ENCODE measurements at regions not wholly inside any gene's neighbourhood (a gene's known extent, or its start where the extent isn't known, plus 50 kb on each side); places are given as distances from the start of the nearest gene placed in this dataset.

DNA sequence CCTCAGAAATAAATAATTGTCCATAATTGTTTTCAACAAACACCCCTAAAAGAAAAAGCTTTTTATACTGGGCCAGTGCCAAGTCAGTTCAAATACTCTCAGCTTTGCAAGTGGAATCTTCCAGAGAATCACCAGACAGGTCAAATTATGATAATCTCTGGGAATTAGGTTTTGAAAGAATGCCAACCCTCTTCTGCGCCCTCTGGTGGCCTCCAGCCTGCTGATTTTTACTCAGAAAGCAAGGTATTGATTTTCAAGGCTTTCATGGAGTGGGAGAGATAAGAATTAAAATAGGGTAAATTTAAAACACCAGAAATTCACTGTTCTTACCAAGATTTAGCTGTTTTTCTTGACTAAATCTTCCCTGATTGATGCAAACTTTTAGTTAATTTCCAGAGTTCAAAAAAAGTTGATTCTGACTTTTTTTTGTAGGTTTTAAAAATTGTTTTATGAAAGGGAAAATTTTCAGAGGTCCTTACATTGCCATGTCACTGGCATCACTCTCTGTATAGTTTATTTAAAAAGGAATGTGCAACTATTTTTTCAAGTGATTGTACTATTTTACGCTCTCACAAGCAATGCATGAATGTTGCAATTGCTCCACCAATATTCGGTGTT lies 282.9 kb upstream of the TNP1 start:
- peaks cover 3% of the 10 kb centered on the region for H3K36me3 Mint-ChIP-seq (ENCODE audit: low read depth, unreplicated experiment)
- H3K4me1 Mint-ChIP-seq (ENCODE audit: unreplicated experiment): no peaks in the 10 kb centered on the region
- TF ChIP-seq, protein P1, sequence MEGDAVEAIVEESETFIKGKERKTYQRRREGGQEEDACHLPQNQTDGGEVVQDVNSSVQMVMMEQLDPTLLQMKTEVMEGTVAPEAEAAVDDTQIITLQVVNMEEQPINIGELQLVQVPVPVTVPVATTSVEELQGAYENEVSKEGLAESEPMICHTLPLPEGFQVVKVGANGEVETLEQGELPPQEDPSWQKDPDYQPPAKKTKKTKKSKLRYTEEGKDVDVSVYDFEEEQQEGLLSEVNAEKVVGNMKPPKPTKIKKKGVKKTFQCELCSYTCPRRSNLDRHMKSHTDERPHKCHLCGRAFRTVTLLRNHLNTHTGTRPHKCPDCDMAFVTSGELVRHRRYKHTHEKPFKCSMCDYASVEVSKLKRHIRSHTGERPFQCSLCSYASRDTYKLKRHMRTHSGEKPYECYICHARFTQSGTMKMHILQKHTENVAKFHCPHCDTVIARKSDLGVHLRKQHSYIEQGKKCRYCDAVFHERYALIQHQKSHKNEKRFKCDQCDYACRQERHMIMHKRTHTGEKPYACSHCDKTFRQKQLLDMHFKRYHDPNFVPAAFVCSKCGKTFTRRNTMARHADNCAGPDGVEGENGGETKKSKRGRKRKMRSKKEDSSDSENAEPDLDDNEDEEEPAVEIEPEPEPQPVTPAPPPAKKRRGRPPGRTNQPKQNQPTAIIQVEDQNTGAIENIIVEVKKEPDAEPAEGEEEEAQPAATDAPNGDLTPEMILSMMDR (IDR thresholded peaks at IDR 0.05; ENCODE audit: unreplicated experiment): peak; percentile 70
- DNase-seq (ENCODE audit: low spot score): peak; percentile 53
- H3K9me3 Mint-ChIP-seq (ENCODE audit: unreplicated experiment): peaks cover 4% of the 10 kb centered on the region
- H3K27ac Mint-ChIP-seq (ENCODE audit: unreplicated experiment): no peak overlapping the region
- no peak overlapping the region for H3K4me3 Mint-ChIP-seq (ENCODE audit: unreplicated experiment)
- H3K27me3 Mint-ChIP-seq (ENCODE audit: unreplicated experiment): no peaks in the 10 kb centered on the region

DNA sequence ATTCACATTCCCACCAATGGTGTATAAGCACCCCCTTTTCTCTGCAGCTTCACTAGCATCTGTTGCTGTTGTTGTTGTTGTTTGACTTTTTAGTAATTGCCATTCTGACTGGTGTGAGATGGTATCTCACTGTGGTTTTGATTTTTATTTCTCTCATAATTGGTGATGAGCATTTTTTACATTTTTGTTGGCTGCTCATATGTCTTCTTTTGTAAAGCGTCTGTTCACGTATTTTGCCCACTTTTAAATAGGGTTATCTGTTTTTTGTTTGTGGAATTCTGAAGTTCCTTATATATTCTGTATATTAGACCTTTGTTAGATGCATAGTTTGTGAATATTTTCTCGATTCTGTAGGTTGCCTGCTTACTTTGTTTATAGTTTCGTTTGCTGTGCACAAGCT lies 278.4 kb upstream of the TNP1 start:
- Mint-ChIP-seq H3K4me1 (ENCODE audit: unreplicated experiment) (no peaks in the 10 kb centered on the region), H3K9me3 (ENCODE audit: unreplicated experiment) (peaks cover 4% of the 10 kb centered on the region), H3K27ac (ENCODE audit: unreplicated experiment) (no peak overlapping the region), H3K4me3 (ENCODE audit: unreplicated experiment) (no peak overlapping the region), H3K36me3 (ENCODE audit: low read depth, unreplicated experiment) (peaks cover 3% of the 10 kb centered on the region), H3K27me3 (ENCODE audit: unreplicated experiment) (no peaks in the 10 kb centered on the region)
- TF ChIP-seq, protein P1 (IDR thresholded peaks at IDR 0.05; ENCODE audit: unreplicated experiment): no peak
- no peak for DNase-seq (ENCODE audit: low spot score)

DNA sequence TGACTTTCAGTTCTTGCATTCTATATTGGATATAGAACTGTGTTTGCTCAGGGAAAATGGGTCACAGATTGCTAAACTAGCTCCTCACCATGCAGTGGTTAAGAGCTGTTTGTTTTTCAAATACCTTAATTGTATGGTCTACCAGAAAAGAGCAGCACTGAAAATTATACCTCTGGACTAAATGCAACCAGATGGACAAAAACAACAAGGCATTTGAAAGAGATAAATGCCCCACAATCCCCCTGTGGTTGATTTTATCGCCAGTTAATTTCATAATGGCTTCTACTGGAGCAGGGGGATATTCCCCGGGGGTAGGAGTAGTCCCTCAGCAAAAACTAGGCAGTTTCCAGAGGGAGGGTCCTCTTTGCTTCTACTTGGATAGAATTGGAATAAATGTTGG lies 267.9 kb upstream of the TNP1 start:
- H3K27ac Mint-ChIP-seq (ENCODE audit: unreplicated experiment): no peak overlapping the region
- peaks cover 2% of the 10 kb centered on the region for H3K27me3 Mint-ChIP-seq (ENCODE audit: unreplicated experiment)
- TF ChIP-seq, protein P1 (IDR thresholded peaks at IDR 0.05; ENCODE audit: unreplicated experiment): no peak
- no peaks in the 10 kb centered on the region for H3K9me3 Mint-ChIP-seq (ENCODE audit: unreplicated experiment)
- no peak for DNase-seq (ENCODE audit: low spot score)
- peaks cover 14% of the 10 kb centered on the region for H3K4me1 Mint-ChIP-seq (ENCODE audit: unreplicated experiment)
- no peak overlapping the region for H3K4me3 Mint-ChIP-seq (ENCODE audit: unreplicated experiment)
- H3K36me3 Mint-ChIP-seq (ENCODE audit: low read depth, unreplicated experiment): no peaks in the 10 kb centered on the region

DNA sequence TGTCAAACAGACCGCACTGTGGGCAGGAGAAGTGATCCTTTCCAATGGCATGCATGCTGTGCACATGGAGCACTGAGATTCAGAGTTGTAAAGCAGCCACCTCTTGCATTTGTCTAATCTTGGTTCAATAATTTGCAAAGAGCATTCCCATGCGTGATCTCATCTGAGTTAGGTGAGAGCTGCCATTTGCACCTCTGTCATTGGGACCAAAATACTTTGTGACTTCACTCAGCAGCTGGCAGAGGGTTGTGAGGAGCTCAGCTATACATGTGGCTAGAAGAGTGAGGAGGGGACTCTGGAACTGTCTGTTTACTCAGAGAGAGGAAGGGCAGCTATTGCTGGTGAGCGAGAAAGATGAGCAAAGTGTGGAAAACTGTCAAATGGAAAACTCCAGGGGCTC lies 265.1 kb upstream of the TNP1 start:
- H3K9me3 Mint-ChIP-seq (ENCODE audit: unreplicated experiment): no peaks in the 10 kb centered on the region
- H3K4me3 Mint-ChIP-seq (ENCODE audit: unreplicated experiment): no peak overlapping the region

DNA sequence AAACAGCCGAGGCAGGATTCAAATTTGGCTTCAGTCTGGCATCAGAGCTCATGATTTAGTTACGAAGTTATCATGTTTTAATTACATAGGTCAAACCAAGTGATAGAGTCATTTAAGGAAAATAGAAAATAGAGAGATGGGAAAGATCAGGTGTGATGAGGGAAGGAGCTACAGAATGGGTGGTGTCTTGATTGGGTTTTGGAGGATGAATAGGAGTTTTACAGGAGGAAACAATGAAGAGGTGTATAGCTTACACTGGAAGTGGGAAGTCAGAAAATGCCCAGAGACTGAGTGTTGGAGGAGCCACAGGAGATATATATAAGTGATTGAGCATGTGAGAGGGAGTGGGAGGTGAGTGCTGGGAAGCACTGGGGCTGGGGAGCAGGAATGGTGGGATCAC lies 264.2 kb upstream of the TNP1 start:
- H3K27me3 Mint-ChIP-seq (ENCODE audit: unreplicated experiment): peaks cover 2% of the 10 kb centered on the region
- DNase-seq (ENCODE audit: low spot score): no peak
- H3K27ac Mint-ChIP-seq (ENCODE audit: unreplicated experiment): no peak overlapping the region
- H3K4me1 Mint-ChIP-seq (ENCODE audit: unreplicated experiment): peaks cover 17% of the 10 kb centered on the region
- no peak overlapping the region for H3K4me3 Mint-ChIP-seq (ENCODE audit: unreplicated experiment)
- no peaks in the 10 kb centered on the region for H3K9me3 Mint-ChIP-seq (ENCODE audit: unreplicated experiment)
- no peaks in the 10 kb centered on the region for H3K36me3 Mint-ChIP-seq (ENCODE audit: low read depth, unreplicated experiment)
- TF ChIP-seq, protein P1 (IDR thresholded peaks at IDR 0.05; ENCODE audit: unreplicated experiment): no peak

More for the DNA sequence above, 265.1 kb upstream of the TNP1 start:
- DNase-seq (ENCODE audit: low spot score): no peak
- TF ChIP-seq, protein P1 (IDR thresholded peaks at IDR 0.05; ENCODE audit: unreplicated experiment): no peak
- Mint-ChIP-seq H3K36me3 (ENCODE audit: low read depth, unreplicated experiment) (no peaks in the 10 kb centered on the region), H3K27ac (ENCODE audit: unreplicated experiment) (no peak overlapping the region), H3K27me3 (ENCODE audit: unreplicated experiment) (peaks cover 2% of the 10 kb centered on the region), H3K4me1 (ENCODE audit: unreplicated experiment) (peaks cover 17% of the 10 kb centered on the region)
